IMR-90 (cell line): ENCODE measurements at regions not wholly inside any gene's neighbourhood (a gene's known extent, or its start where the extent isn't known, plus 50 kb on each side); places are given as distances from the start of the nearest gene placed in this dataset.

ENCODE experiments used
- ATAC-seq: fragments of 200-7000 bp; cut with Tn5 transposase; 2 replicates; pipeline ENCODE4 v1.9.1; 2020; ENCODE audit warnings: low read depth, mild to moderate bottlenecking, moderate library complexity
- BruUV-seq: library from RNA; stranded (reverse); fragments of 400-500 nt; replicated peaks from 2 replicates; lab custom pipeline; 2021; lab: Mats Ljungman, UMichigan
- CTCF ChIA-PET: fragments of 300-600 bp; formaldehyde crosslinking; extraction: SDS; loops from one replicate; lab custom pipeline; 2021; ENCODE audit warnings: antibody characterized with exemption; lab: Yijun Ruan, JAX
- POLR2A ChIA-PET: fragments of 300-600 bp; sonication (Branson Sonifier 250); formaldehyde crosslinking; loops from one replicate; lab custom pipeline; 2022; ENCODE audit warnings: antibody characterized with exemption; ENCODE audit not compliant: unreplicated experiment; lab: Charles Lee
- DNase-seq: peaks from one replicate; pipeline ENCODE4 v3.0.0; 2013
- H2AFZ ChIP-seq: replicated peaks from 2 replicates; pipeline ENCODE3; 2013; ENCODE audit warnings: low read length, mild to moderate bottlenecking; ENCODE audit not compliant: poor library complexity
- H2AK5ac ChIP-seq: 2 replicates; pipeline ENCODE4 v1.6.1; 2013; ENCODE audit warnings: low read depth, low read length, inconsistent platforms
- H2AK9ac ChIP-seq: replicated peaks from 2 replicates; pipeline ENCODE3; 2013; ENCODE audit warnings: mild to moderate bottlenecking, low read depth, low read length, moderate library complexity; ENCODE audit not compliant: poor library complexity
- H2BK120ac ChIP-seq: 2 replicates; pipeline ENCODE4 v1.6.1; 2013; ENCODE audit warnings: low read depth, low read length, inconsistent platforms
- H2BK15ac ChIP-seq: 3 replicates; pipeline ENCODE4 v1.6.1; 2013; ENCODE audit warnings: low read depth, low read length, inconsistent platforms
- H2BK20ac ChIP-seq: 2 replicates; pipeline ENCODE4 v1.6.1; 2013; ENCODE audit warnings: low read depth, mild to moderate bottlenecking, inconsistent platforms, low read length, moderate library complexity
- H2BK5ac ChIP-seq: 2 replicates; pipeline ENCODE4 v1.6.1; 2013; ENCODE audit warnings: mild to moderate bottlenecking, low read depth, low read length, inconsistent platforms; ENCODE audit not compliant: poor library complexity, severe bottlenecking
- H3K14ac ChIP-seq: replicated peaks from 2 replicates; pipeline ENCODE4 v1.6.1; 2013; ENCODE audit warnings: low read depth, low read length, inconsistent platforms
- H3K18ac ChIP-seq: 2 replicates; pipeline ENCODE4 v1.6.1; 2013; ENCODE audit warnings: low read depth, low read length, control low read depth
- H3K23ac ChIP-seq: 2 replicates; pipeline ENCODE4 v1.6.1; 2013; ENCODE audit warnings: low read depth, low read length, inconsistent platforms
- H3K27ac ChIP-seq: 2 replicates; pipeline ENCODE4 v1.5.1; 2013; ENCODE audit warnings: mild to moderate bottlenecking, control low read depth, low read length; ENCODE audit not compliant: insufficient read depth
- H3K27me3 ChIP-seq: 2 replicates; pipeline ENCODE4 v1.6.1; 2013; ENCODE audit warnings: low read length; ENCODE audit not compliant: control insufficient read depth, insufficient read depth
- H3K36me3 ChIP-seq: 2 replicates; pipeline ENCODE4 v1.6.1; 2013; ENCODE audit warnings: low read length, mixed read lengths; ENCODE audit not compliant: control insufficient read depth, insufficient read depth
- H3K4ac ChIP-seq: 2 replicates; pipeline ENCODE4 v1.6.1; 2013; ENCODE audit warnings: low read depth, low read length, inconsistent platforms
- H3K4me1 ChIP-seq: 2 replicates; pipeline ENCODE4 v1.6.1; 2013; ENCODE audit warnings: low read length, mixed read lengths; ENCODE audit not compliant: control insufficient read depth, insufficient read depth
- H3K4me2 ChIP-seq: 2 replicates; pipeline ENCODE4 v1.6.1; 2013; ENCODE audit warnings: low read depth, mild to moderate bottlenecking, control low read depth, low read length, moderate library complexity
- H3K4me3 ChIP-seq: 2 replicates; pipeline ENCODE4 v1.5.1; 2013; ENCODE audit warnings: low read depth, mild to moderate bottlenecking, control low read depth, low read length, moderate library complexity; ENCODE audit not compliant: insufficient read depth
- H3K56ac ChIP-seq: 2 replicates; pipeline ENCODE4 v1.6.1; 2013; ENCODE audit warnings: low read length, inconsistent platforms; ENCODE audit not compliant: insufficient read depth; ENCODE audit errors: extremely low read depth
- H3K79me1 ChIP-seq, 2 experiments: 2 replicates each; pipeline ENCODE4 v1.6.1; 2013; ENCODE audit warnings: low read length in 2 of 2, inconsistent platforms in 1 of 2, low read depth in 1 of 2
- H3K9ac ChIP-seq: 2 replicates; pipeline ENCODE4 v1.6.1; 2013; ENCODE audit warnings: low read depth, low read length, control low read depth
- H3K9me1 ChIP-seq: 2 replicates; pipeline ENCODE4 v1.6.1; 2013; ENCODE audit warnings: low read length, inconsistent platforms; ENCODE audit not compliant: insufficient read depth
- H3K9me3 ChIP-seq: 2 replicates; pipeline ENCODE4 v1.6.1; 2013; ENCODE audit warnings: low read length; ENCODE audit not compliant: control insufficient read depth, insufficient read depth
- H4K20me1 ChIP-seq: 2 replicates; pipeline ENCODE4 v1.6.1; 2013; ENCODE audit warnings: low read length, inconsistent platforms; ENCODE audit not compliant: insufficient read depth
- H4K5ac ChIP-seq: 2 replicates; pipeline ENCODE4 v1.6.1; 2013; ENCODE audit warnings: mild to moderate bottlenecking, low read depth, low read length, control low read depth
- H4K8ac ChIP-seq, 2 experiments: 2 replicates each; pipeline ENCODE4 v1.6.1; 2013; ENCODE audit warnings: low read depth in 2 of 2, low read length in 2 of 2, control low read depth in 1 of 2, inconsistent platforms in 1 of 2
- H4K91ac ChIP-seq: 2 replicates; pipeline ENCODE4 v1.6.1; 2013; ENCODE audit warnings: low read depth, low read length, inconsistent platforms; ENCODE audit not compliant: insufficient read depth
- CHD1 ChIP-seq: IDR thresholded peaks from 2 replicates; pipeline ENCODE4 v1.6.1; 2012; ENCODE audit warnings: low read depth, low read length, improper control_type of control experiment
- ELK1 ChIP-seq: fragments of 150-350 bp; IDR thresholded peaks from 2 replicates; pipeline ENCODE4 v1.6.1; 2016; ENCODE audit warnings: low read depth, mild to moderate bottlenecking, low read length, moderate library complexity, borderline replicate concordance
- FOS ChIP-seq: fragments of 150-350 bp; IDR thresholded peaks from 2 replicates; pipeline ENCODE4 v1.6.1; 2016; ENCODE audit warnings: low read depth, low read length
- MAFK ChIP-seq: IDR thresholded peaks from 2 replicates; pipeline ENCODE4 v1.6.1; 2012; ENCODE audit warnings: low read depth, low read length, improper control_type of control experiment
- MAZ ChIP-seq: IDR thresholded peaks from 2 replicates; pipeline ENCODE4 v1.6.1; 2012; ENCODE audit warnings: low read depth, mild to moderate bottlenecking, low read length, improper control_type of control experiment, moderate library complexity, borderline replicate concordance
- RAD21 ChIP-seq: IDR thresholded peaks from 2 replicates; pipeline ENCODE4 v1.6.1; 2012; ENCODE audit warnings: low read length, improper control_type of control experiment
- RFX5 ChIP-seq: IDR thresholded peaks from 2 replicates; pipeline ENCODE4 v1.8.0; 2012; ENCODE audit warnings: low read depth, mild to moderate bottlenecking, low read length, moderate library complexity
- SMC3 ChIP-seq: fragments of 150-350 bp; IDR thresholded peaks from 2 replicates; pipeline ENCODE4 v1.6.1; 2016; ENCODE audit warnings: low read depth, mild to moderate bottlenecking, antibody characterized with exemption, low read length, moderate library complexity
- USF2 ChIP-seq: fragments of 150-350 bp; IDR thresholded peaks from 2 replicates; pipeline ENCODE4 v1.6.1; 2017; ENCODE audit warnings: mild to moderate bottlenecking, antibody characterized with exemption, low read length, low read depth
- WGBS, 2 experiments: methylation state at CpG; one replicate each; pipeline versions ENCODE4 v1.1.5 to v1.1.7; 2013; ENCODE audit warnings: missing lambda C conversion rate in 2 of 2; ENCODE audit not compliant: insufficient read length in 1 of 2; ENCODE audit errors: extremely low coverage in 2 of 2; 5-methylcytosine and 5-hydroxymethylcytosine counted together
- dilution Hi-C: fragments of 300-500 bp; cut with HindIII; formaldehyde crosslinking; loops from one replicate; pipeline ENCODE4 v1.14.3; 2018; ENCODE audit warnings: low sequenced_read_pairs; ENCODE audit not compliant: unreplicated experiment
- in situ Hi-C: fragments of 300-500 bp; cut with MboI; formaldehyde crosslinking; loops from 3 replicates; pipeline ENCODE4 v1.14.3; 2019; ENCODE audit warnings: low sequenced_read_pairs, inconsistent platforms, mixed read lengths
- intact Hi-C: fragments of 100-400 bp; cut with micrococcal nuclease; formaldehyde crosslinking; loops from 2 replicates; pipeline ENCODE4 v1.10.0; 2022

DNA sequence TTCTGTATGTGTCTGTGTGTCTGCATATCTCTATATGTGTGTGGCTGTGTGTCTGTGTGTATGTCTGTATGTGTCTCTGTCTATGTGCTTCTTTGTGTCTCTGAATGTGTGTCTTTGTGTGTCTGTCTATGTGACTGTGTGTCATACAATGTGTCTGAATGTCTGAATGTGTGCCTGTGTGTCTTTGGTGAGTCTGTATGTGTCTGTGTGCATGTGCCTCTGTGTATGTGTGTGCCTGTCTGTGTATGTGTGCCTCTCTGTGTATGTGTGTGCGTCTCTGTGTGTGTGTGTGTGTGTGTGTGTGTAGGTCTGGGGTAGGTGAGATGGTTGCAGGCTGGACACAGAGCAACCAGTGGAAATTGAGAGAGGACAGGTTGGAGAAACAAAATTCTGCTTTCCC lies 435.3 kb downstream of the ARHGEF28 start:
- peaks cover 2% of the 10 kb centered on the region for H3K4me1 ChIP-seq
- H3K9me3 ChIP-seq: no peaks in the 10 kb centered on the region
- no peak overlapping the region for H3K9ac ChIP-seq
- intact Hi-C loops: no loop called here
- TF ChIP-seq RFX5: no peak
- no peak for TF ChIP-seq USF2
- no peak for TF ChIP-seq RAD21
- no peak for TF ChIP-seq MAFK
- TF ChIP-seq FOS: no peak
- TF ChIP-seq ELK1: no peak
- no peak for TF ChIP-seq CHD1
- TF ChIP-seq SMC3: no peak
- no peak for TF ChIP-seq MAZ
- H3K23ac ChIP-seq: no peak overlapping the region
- no peaks in the 10 kb centered on the region; the same call in 1 of the 2 replicates for H3K27me3 ChIP-seq
- no peak overlapping the region for H2BK20ac ChIP-seq
- H3K4me3 ChIP-seq: no peak overlapping the region
- no peaks in the 10 kb centered on the region for H4K20me1 ChIP-seq
- WGBS, 2 experiments: no CpG with 5 or more reads among the region's 1 CpG
- H2BK5ac ChIP-seq: peak overlapping the region; percentile 78
- ChIA-PET CTCF (interaction anchor here (1.1 kb wide), 1 partner anchor 10 kb away, joined by 3 read pairs; no protein-coding TSS in a partner anchor), POLR2A (no interaction called here)
- no peak overlapping the region; the same call in 1 of the 2 replicates for H4K91ac ChIP-seq
- H3K9me1 ChIP-seq: peaks cover 4% of the 10 kb centered on the region
- dilution Hi-C loops: no loop called here
- no peak overlapping the region for H4K8ac ChIP-seq
- no peak overlapping the region for H2BK120ac ChIP-seq
- no TSS peak for BruUV-seq
- peak overlapping the region; percentile 25; the same call in 1 of the 2 replicates for H3K4ac ChIP-seq
- H2AFZ ChIP-seq: no peak overlapping the region
- no peak for ATAC-seq
- H3K27ac ChIP-seq: no peak overlapping the region
- H4K5ac ChIP-seq: no peak overlapping the region
- peak overlapping the region; percentile 90; the same call in 1 of the 2 replicates for H2AK5ac ChIP-seq
- no peak for DNase-seq
- peak overlapping the region; percentile 7; the same call in 1 of the 3 replicates for H2BK15ac ChIP-seq
- H3K36me3 ChIP-seq: no peaks in the 10 kb centered on the region
- H3K4me2 ChIP-seq: no peak overlapping the region
- no peaks in the 10 kb centered on the region for H3K79me1 ChIP-seq
- no peak overlapping the region for H3K18ac ChIP-seq
- in situ Hi-C loops: no loop called here
- H2AK9ac ChIP-seq: no peak overlapping the region
- no peak overlapping the region for H3K56ac ChIP-seq
- 0 out of 2 replicates have a peak overlapping the region, but pooled peaks have one; percentile 2 for H3K14ac ChIP-seq
